Suprapubic skin (tissue), 4 donors: ENCODE measurements at regions not wholly inside any gene's neighbourhood (a gene's known extent, or its start where the extent isn't known, plus 50 kb on each side); places are given as distances from the start of the nearest gene placed in this dataset.

ENCODE experiments used
- DNase-seq, 2 donors: peaks; one replicate each; pipeline ENCODE4 v3.0.0-alpha.2; 2019; ENCODE audit warnings: low spot score in 2 of 2
- H3K27ac ChIP-seq: fragments of 200-600 bp; sonication (generic); one replicate; pipeline ENCODE4 v1.5.1; 2019
- H3K27me3 ChIP-seq: fragments of 200-600 bp; sonication (generic); one replicate; pipeline ENCODE4 v1.5.1; 2019
- H3K36me3 ChIP-seq: fragments of 200-600 bp; sonication (generic); one replicate; pipeline ENCODE4 v1.5.1; 2019
- H3K4me1 ChIP-seq: fragments of 200-600 bp; sonication (generic); one replicate; pipeline ENCODE4 v1.5.1; 2019
- H3K4me3 ChIP-seq: fragments of 200-600 bp; sonication (generic); one replicate; pipeline ENCODE4 v1.5.1; 2019; ENCODE audit warnings: mild to moderate bottlenecking
- H3K9me3 ChIP-seq: fragments of 200-600 bp; sonication (generic); one replicate; pipeline ENCODE4 v1.5.1; 2019
- EP300 ChIP-seq: sonication (generic); formaldehyde crosslinking; IDR thresholded peaks from one replicate; pipeline ENCODE4 v1.6.1; 2017; ENCODE audit warnings: antibody characterized with exemption
- POLR2A ChIP-seq, 2 donors: fragments of 450-650 bp; IDR thresholded peaks; one replicate each; pipeline ENCODE4 v1.6.1; 2017; ENCODE audit warnings: antibody characterized with exemption in 2 of 2, mild to moderate bottlenecking in 2 of 2, moderate library complexity in 2 of 2
- POLR2AphosphoS5 ChIP-seq, 3 donors: sonication (generic); formaldehyde crosslinking; IDR thresholded peaks; one replicate each; pipeline ENCODE4 v1.6.1; 2017; ENCODE audit warnings: antibody characterized with exemption in 3 of 3
- WGBS: methylation state at CpG from one replicate; pipeline ENCODE4 v1.1.5; 2018; 5-methylcytosine and 5-hydroxymethylcytosine counted together
- TF ChIP-seq, protein P1 (sequence below), 2 donors: fragments of 200-600 bp in 1 of 2; fragments of 450-650 bp in 1 of 2; sonication (generic) in 1 of 2; IDR thresholded peaks; one replicate each; pipeline ENCODE4 v1.5.1; 2016 to 2019; ENCODE audit warnings: antibody characterized with exemption in 2 of 2, mild to moderate bottlenecking in 1 of 2, moderate library complexity in 1 of 2

DNA sequence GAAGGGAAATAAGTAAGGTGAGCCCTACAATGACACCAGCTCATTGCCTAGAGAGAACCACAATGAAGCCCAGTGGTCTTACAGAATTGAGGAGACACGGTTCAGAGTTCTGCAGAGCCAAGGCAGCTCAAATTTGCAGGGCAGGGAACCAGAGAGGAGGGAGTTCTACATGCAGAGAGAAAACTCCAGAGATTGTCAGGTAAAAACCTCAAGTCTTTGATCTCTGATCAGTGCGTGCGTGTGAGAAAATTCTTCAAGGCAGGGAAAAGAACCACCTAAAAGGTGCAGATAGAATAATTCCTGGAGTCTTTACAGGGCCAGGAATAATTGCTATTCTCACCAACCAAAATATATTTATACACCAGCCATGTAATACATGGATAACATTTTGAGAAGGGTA is 88.0 kb upstream of the SNRK start:
- no peak for DNase-seq
- H3K9me3 ChIP-seq = no peaks in the 10 kb centered on the region
- H3K36me3 ChIP-seq = no peaks in the 10 kb centered on the region
- 74% methylated on average over 3 of the region's 3 CpGs for WGBS
- TF ChIP-seq, protein P1, sequence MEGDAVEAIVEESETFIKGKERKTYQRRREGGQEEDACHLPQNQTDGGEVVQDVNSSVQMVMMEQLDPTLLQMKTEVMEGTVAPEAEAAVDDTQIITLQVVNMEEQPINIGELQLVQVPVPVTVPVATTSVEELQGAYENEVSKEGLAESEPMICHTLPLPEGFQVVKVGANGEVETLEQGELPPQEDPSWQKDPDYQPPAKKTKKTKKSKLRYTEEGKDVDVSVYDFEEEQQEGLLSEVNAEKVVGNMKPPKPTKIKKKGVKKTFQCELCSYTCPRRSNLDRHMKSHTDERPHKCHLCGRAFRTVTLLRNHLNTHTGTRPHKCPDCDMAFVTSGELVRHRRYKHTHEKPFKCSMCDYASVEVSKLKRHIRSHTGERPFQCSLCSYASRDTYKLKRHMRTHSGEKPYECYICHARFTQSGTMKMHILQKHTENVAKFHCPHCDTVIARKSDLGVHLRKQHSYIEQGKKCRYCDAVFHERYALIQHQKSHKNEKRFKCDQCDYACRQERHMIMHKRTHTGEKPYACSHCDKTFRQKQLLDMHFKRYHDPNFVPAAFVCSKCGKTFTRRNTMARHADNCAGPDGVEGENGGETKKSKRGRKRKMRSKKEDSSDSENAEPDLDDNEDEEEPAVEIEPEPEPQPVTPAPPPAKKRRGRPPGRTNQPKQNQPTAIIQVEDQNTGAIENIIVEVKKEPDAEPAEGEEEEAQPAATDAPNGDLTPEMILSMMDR (IDR thresholded peaks at IDR 0.05) = no peak
- TF ChIP-seq EP300 = no peak
- no peak for TF ChIP-seq POLR2A (IDR thresholded peaks at IDR 0.05)
- no peak for TF ChIP-seq POLR2AphosphoS5 (IDR thresholded peaks at IDR 0.05)
- no peaks in the 10 kb centered on the region for H3K4me1 ChIP-seq
- H3K27ac ChIP-seq = no peak overlapping the region
- no peak overlapping the region for H3K4me3 ChIP-seq
- H3K27me3 ChIP-seq = peaks cover 9% of the 10 kb centered on the region

DNA sequence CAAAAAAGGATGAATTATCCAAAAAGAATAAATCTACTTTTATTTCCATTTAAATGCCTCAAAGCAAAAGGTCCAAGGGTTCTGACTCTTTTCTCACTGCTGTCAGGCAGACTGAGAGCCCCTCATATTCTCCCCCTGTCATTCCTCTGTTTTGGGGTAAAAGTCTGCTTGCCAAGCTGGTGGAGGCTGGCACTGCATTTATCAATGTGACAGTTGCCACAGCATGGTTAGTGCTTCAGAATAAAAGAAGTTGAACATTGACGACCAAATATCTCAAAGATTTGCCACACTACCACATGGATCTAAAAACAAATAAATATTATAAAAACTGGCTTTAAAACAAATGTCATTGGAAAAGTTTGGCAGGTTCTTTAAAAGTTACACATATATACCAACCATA is 89.2 kb upstream of the SNRK start:
- no peaks in the 10 kb centered on the region for H3K9me3 ChIP-seq
- TF ChIP-seq POLR2AphosphoS5 (IDR thresholded peaks at IDR 0.05) (no peak), EP300 (no peak)
- TF ChIP-seq, protein P1 (IDR thresholded peaks at IDR 0.05) = no peak
- no peak overlapping the region for H3K27ac ChIP-seq
- no peaks in the 10 kb centered on the region for H3K36me3 ChIP-seq
- H3K27me3 ChIP-seq = peaks cover 9% of the 10 kb centered on the region
- DNase-seq = no peak
- H3K4me1 ChIP-seq = no peaks in the 10 kb centered on the region
- WGBS = 86% methylated on average over 1 of the region's 1 CpG
- H3K4me3 ChIP-seq = no peak overlapping the region

DNA sequence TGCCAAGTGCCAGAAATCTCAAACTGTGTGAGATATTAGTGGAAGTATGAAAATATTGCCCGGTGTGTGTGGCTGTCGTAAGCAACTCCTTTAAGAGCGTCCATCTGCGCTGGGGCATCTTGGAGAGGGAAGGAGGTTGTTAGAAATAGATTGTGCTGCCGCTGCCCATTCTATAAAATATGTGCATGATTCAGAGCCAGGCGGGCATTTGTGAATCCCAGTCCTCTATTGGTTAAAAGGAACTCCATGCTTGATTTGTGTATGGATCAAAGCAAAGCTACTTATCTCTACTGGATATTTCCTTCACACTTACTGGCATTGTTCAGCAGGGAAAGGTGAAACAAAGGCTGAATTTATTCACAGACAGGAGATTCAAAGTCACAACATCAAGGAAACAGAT is 89.6 kb upstream of the SNRK start:
- Histone ChIP-seq H3K4me1 (no peaks in the 10 kb centered on the region), H3K4me3 (no peak overlapping the region), H3K27me3 (peaks cover 9% of the 10 kb centered on the region), H3K27ac (no peak overlapping the region), H3K36me3 (no peaks in the 10 kb centered on the region), H3K9me3 (no peaks in the 10 kb centered on the region)
- no peak for DNase-seq
- TF ChIP-seq POLR2AphosphoS5 (IDR thresholded peaks at IDR 0.05) = no peak
- TF ChIP-seq, protein P1 (IDR thresholded peaks at IDR 0.05) = no peak
- no peak for TF ChIP-seq EP300
- no peak for TF ChIP-seq POLR2A (IDR thresholded peaks at IDR 0.05)
- 83% methylated on average over 6 of the region's 6 CpGs for WGBS

DNA sequence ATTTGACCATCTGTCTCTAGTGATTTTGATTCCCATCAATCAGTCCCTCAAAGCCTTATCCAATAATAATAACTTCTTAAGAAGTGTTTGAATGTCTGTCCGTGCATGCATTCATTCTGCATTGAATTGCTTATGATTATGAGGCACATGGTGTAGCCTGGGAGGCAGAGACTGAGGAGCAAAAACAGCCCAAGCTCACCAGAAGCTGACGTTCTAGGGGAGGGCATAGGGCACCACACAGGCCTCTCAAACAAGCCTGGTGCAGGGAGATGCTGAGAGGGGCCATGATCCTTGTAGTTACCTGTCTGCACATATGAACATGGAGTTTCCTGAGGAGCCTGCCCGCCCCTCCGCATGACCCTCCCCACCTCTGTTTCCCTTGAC is 89.2 kb upstream of the POMGNT2 start:
- Histone ChIP-seq H3K36me3 (no peaks in the 10 kb centered on the region), H3K9me3 (no peaks in the 10 kb centered on the region), H3K27me3 (peaks cover 9% of the 10 kb centered on the region), H3K4me3 (no peak overlapping the region), H3K4me1 (no peaks in the 10 kb centered on the region), H3K27ac (no peak overlapping the region)
- TF ChIP-seq, protein P1 (IDR thresholded peaks at IDR 0.05) = no peak
- TF ChIP-seq EP300 (no peak), POLR2AphosphoS5 (IDR thresholded peaks at IDR 0.05) (no peak), POLR2A (IDR thresholded peaks at IDR 0.05) (no peak)
- DNase-seq = no peak
- 92% methylated on average over 4 of the region's 4 CpGs for WGBS

DNA sequence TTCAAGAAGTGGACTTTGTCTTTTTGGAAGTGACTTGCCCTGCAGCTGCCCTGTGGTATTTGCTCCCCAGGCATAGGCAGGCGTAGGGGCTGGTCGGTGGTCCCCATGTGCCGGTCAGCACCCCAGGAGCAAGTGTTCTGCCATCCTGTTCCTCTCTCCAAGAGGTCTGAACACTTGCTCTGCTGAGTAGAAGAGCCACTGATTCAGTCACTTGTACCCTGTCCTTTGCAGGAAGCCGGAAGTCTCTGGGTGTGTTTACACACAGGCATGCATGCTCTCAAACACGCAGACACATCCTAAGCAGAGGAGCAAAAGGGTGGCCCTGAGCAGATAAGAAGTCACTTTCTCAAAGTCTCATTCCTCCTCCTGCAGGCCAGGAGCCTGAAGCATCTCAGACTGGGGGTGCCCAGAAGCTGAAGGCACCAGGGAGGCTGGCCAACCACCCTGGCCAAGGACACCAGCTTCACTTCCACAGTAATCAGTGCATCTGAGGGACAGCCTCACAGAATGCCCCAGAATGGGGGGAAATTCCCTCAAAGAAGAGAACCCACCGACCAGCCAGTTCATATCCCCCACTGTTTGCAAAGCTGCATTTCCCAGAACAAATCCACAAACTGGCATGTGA is 88.7 kb upstream of the POMGNT2 start:
- TF ChIP-seq POLR2A (IDR thresholded peaks at IDR 0.05) = no peak
- no peak for TF ChIP-seq POLR2AphosphoS5 (IDR thresholded peaks at IDR 0.05)
- no peak for TF ChIP-seq EP300
- TF ChIP-seq, protein P1 (IDR thresholded peaks at IDR 0.05) = no peak
- Histone ChIP-seq H3K27ac (no peak overlapping the region), H3K27me3 (peaks cover 6% of the 10 kb centered on the region), H3K36me3 (no peaks in the 10 kb centered on the region), H3K4me3 (no peak overlapping the region), H3K4me1 (no peaks in the 10 kb centered on the region), H3K9me3 (no peaks in the 10 kb centered on the region)
- WGBS = 84% methylated on average over 2 of the region's 6 CpGs
- no peak for DNase-seq
